ENCODE measurements at regions not wholly inside any gene's neighbourhood (a gene's known extent, or its start where the extent isn't known, plus 50 kb on each side); places are given as distances from the start of the nearest gene placed in this dataset.

GRCh38 chr11:38356255-38356654, 1758.2 kb upstream of the RAG2 start:
- no peak for TF ChIP-seq POLR2AphosphoS5 (IDR thresholded peaks at IDR 0.05)
- TF ChIP-seq, protein P1, sequence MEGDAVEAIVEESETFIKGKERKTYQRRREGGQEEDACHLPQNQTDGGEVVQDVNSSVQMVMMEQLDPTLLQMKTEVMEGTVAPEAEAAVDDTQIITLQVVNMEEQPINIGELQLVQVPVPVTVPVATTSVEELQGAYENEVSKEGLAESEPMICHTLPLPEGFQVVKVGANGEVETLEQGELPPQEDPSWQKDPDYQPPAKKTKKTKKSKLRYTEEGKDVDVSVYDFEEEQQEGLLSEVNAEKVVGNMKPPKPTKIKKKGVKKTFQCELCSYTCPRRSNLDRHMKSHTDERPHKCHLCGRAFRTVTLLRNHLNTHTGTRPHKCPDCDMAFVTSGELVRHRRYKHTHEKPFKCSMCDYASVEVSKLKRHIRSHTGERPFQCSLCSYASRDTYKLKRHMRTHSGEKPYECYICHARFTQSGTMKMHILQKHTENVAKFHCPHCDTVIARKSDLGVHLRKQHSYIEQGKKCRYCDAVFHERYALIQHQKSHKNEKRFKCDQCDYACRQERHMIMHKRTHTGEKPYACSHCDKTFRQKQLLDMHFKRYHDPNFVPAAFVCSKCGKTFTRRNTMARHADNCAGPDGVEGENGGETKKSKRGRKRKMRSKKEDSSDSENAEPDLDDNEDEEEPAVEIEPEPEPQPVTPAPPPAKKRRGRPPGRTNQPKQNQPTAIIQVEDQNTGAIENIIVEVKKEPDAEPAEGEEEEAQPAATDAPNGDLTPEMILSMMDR (IDR thresholded peaks at IDR 0.05 in 8 of 11, conservative IDR thresholded peaks at IDR 0.05 in 3 of 11) = no peak
- TF ChIP-seq POLR2A (IDR thresholded peaks at IDR 0.05) = no peak

All from spleen (tissue), 7 donors.